ENCODE measurements at regions not wholly inside any gene's neighbourhood (a gene's known extent, or its start where the extent isn't known, plus 50 kb on each side); places are given as distances from the start of the nearest gene placed in this dataset.

DNA sequence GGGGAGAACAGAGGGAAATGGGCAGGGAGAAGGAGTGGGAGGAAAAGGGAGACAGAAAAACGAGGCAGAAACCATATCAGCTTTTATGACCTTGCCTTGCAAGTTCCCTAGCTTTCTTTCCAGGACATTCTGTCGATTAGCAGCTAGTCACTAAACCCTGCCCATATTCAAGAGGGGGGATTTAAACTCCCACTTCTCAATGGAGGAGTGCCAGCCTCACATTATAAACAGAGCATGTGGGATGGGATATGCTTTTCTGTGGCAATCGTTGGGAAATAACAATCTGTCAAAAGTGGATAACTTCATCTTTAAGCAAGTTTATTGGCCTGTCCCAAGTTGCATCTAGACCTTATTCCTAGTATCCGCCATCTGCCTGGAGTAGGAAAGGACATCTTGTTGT is 57.0 kb upstream of the TMEM170B start (continued):
- TF ChIP-seq, protein P1, sequence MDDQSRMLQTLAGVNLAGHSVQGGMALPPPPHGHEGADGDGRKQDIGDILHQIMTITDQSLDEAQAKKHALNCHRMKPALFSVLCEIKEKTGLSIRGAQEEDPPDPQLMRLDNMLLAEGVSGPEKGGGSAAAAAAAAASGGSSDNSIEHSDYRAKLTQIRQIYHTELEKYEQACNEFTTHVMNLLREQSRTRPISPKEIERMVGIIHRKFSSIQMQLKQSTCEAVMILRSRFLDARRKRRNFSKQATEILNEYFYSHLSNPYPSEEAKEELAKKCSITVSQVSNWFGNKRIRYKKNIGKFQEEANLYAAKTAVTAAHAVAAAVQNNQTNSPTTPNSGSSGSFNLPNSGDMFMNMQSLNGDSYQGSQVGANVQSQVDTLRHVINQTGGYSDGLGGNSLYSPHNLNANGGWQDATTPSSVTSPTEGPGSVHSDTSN (IDR thresholded peaks at IDR 0.05), result no peak

DNA sequence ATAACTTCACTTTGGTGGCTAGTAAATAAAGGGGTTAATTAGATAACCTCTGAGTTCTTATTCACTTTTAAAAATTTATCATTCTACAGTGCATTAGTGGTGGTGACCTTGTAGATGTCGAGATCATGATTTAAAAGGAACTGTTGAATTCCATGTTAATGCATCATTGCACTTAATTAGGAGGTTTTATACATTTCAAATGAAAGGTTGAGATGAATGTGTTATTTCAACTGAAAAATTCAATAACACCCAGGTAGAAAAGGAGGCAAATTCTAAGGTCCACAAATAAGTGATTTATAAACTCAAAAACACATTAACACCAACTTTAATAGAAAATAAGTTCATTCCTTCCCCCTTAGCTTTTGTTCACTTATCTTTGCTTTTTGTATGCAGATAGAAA is 58.3 kb upstream of the TMEM170B start:
- Histone ChIP-seq H3K79me2 (ENCODE audit: insufficient read depth) (no peaks in the 10 kb centered on the region), H3K36me3 (replicated peaks in 1 of 2; ENCODE audit: control insufficient read depth in 1 of 2, insufficient read depth in 2 of 2, low read length in 1 of 2) (no peaks in the 10 kb centered on the region), H3K9me2 (no peaks in the 10 kb centered on the region), H3F3A (replicated peaks; ENCODE audit: insufficient read depth) (no peaks in the 10 kb centered on the region), H3K4me1 (ENCODE audit: control insufficient read depth in 1 of 2, insufficient read depth in 2 of 2, low read depth in 1 of 2, low read length in 1 of 2) (no peaks in the 10 kb centered on the region), H3K9me3 (no peaks in the 10 kb centered on the region), H3K27ac (ENCODE audit: low read depth in 2 of 2, low read length in 1 of 2) (no peak overlapping the region), H3K9ac (no peak overlapping the region), H3K27me3 (ENCODE audit: insufficient read depth) (no peaks in the 10 kb centered on the region), H4K20me1 (ENCODE audit: insufficient read depth) (no peaks in the 10 kb centered on the region), H2AFZ (ENCODE audit: low read depth) (no peak overlapping the region; the same call in 1 of the 2 replicates), H3K4me2 (no peak overlapping the region), H3K4me3 (ENCODE audit: low read depth in 2 of 2, low read length in 1 of 2) (no peak overlapping the region)
- no peak for DNase-seq
- TF ChIP-seq YY1 (IDR thresholded peaks at IDR 0.05; ENCODE audit: low read depth) (no peak), GABPA (IDR thresholded peaks at IDR 0.05; ENCODE audit: low read depth) (no peak), FOXM1 (IDR thresholded peaks at IDR 0.05; ENCODE audit: low read depth) (no peak), TEAD4 (IDR thresholded peaks at IDR 0.05; ENCODE audit: borderline replicate concordance, insufficient read depth) (no peak), POLR2AphosphoS5 (IDR thresholded peaks at IDR 0.05; ENCODE audit: low read depth, low read length) (no peak), FOXJ3 (CRISPR knock-in tag; IDR thresholded peaks at IDR 0.05) (no peak), NRF1 (IDR thresholded peaks at IDR 0.05; ENCODE audit: low read depth, low read length) (no peak), RFX5 (IDR thresholded peaks at IDR 0.05; ENCODE audit: low read length) (no peak), SIN3A (IDR thresholded peaks at IDR 0.05; ENCODE audit: borderline replicate concordance, low read depth, low read length) (no peak), RCOR1 (IDR thresholded peaks at IDR 0.05; ENCODE audit: low read length) (no peak), RXRA (IDR thresholded peaks at IDR 0.05; ENCODE audit: borderline replicate concordance, low read depth) (no peak), NFIC (IDR thresholded peaks at IDR 0.05; ENCODE audit: borderline replicate concordance) (no peak), MXI1 (IDR thresholded peaks at IDR 0.05; ENCODE audit: low read depth, low read length) (no peak), ELF1 (IDR thresholded peaks at IDR 0.05) (no peak), MEF2A (IDR thresholded peaks at IDR 0.05; ENCODE audit: borderline replicate concordance, low read depth) (no peak)
- TF ChIP-seq, protein P2, sequence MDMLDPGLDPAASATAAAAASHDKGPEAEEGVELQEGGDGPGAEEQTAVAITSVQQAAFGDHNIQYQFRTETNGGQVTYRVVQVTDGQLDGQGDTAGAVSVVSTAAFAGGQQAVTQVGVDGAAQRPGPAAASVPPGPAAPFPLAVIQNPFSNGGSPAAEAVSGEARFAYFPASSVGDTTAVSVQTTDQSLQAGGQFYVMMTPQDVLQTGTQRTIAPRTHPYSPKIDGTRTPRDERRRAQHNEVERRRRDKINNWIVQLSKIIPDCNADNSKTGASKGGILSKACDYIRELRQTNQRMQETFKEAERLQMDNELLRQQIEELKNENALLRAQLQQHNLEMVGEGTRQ (IDR thresholded peaks at IDR 0.05; ENCODE audit: borderline replicate concordance, low read depth, low read length), result no peak
- TF ChIP-seq, protein P3, sequence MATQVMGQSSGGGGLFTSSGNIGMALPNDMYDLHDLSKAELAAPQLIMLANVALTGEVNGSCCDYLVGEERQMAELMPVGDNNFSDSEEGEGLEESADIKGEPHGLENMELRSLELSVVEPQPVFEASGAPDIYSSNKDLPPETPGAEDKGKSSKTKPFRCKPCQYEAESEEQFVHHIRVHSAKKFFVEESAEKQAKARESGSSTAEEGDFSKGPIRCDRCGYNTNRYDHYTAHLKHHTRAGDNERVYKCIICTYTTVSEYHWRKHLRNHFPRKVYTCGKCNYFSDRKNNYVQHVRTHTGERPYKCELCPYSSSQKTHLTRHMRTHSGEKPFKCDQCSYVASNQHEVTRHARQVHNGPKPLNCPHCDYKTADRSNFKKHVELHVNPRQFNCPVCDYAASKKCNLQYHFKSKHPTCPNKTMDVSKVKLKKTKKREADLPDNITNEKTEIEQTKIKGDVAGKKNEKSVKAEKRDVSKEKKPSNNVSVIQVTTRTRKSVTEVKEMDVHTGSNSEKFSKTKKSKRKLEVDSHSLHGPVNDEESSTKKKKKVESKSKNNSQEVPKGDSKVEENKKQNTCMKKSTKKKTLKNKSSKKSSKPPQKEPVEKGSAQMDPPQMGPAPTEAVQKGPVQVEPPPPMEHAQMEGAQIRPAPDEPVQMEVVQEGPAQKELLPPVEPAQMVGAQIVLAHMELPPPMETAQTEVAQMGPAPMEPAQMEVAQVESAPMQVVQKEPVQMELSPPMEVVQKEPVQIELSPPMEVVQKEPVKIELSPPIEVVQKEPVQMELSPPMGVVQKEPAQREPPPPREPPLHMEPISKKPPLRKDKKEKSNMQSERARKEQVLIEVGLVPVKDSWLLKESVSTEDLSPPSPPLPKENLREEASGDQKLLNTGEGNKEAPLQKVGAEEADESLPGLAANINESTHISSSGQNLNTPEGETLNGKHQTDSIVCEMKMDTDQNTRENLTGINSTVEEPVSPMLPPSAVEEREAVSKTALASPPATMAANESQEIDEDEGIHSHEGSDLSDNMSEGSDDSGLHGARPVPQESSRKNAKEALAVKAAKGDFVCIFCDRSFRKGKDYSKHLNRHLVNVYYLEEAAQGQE (IDR thresholded peaks at IDR 0.05; ENCODE audit: low read depth, low read length), result no peak
- TF ChIP-seq, protein P4, sequence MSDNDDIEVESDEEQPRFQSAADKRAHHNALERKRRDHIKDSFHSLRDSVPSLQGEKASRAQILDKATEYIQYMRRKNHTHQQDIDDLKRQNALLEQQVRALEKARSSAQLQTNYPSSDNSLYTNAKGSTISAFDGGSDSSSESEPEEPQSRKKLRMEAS (IDR thresholded peaks at IDR 0.05; ENCODE audit: low read depth), result no peak
- TF ChIP-seq, protein P5, sequence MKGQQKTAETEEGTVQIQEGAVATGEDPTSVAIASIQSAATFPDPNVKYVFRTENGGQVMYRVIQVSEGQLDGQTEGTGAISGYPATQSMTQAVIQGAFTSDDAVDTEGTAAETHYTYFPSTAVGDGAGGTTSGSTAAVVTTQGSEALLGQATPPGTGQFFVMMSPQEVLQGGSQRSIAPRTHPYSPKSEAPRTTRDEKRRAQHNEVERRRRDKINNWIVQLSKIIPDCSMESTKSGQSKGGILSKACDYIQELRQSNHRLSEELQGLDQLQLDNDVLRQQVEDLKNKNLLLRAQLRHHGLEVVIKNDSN (IDR thresholded peaks at IDR 0.05; ENCODE audit: borderline replicate concordance, low read depth), result no peak
- TF ChIP-seq, protein P6, sequence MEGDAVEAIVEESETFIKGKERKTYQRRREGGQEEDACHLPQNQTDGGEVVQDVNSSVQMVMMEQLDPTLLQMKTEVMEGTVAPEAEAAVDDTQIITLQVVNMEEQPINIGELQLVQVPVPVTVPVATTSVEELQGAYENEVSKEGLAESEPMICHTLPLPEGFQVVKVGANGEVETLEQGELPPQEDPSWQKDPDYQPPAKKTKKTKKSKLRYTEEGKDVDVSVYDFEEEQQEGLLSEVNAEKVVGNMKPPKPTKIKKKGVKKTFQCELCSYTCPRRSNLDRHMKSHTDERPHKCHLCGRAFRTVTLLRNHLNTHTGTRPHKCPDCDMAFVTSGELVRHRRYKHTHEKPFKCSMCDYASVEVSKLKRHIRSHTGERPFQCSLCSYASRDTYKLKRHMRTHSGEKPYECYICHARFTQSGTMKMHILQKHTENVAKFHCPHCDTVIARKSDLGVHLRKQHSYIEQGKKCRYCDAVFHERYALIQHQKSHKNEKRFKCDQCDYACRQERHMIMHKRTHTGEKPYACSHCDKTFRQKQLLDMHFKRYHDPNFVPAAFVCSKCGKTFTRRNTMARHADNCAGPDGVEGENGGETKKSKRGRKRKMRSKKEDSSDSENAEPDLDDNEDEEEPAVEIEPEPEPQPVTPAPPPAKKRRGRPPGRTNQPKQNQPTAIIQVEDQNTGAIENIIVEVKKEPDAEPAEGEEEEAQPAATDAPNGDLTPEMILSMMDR (IDR thresholded peaks at IDR 0.05), result no peak
- ChIA-PET CTCF (interaction anchor here (1.7 to 2.0 kb wide), 2 partner anchors 16 to 17 kb away, joined by 4 to 8 read pairs; no protein-coding TSS in a partner anchor), POLR2A (no interaction called here)
- WGBS (ENCODE audit: low lambda C conversion rate), result 71% methylated on average over 1 of the region's 1 CpG
